ENCODE measurements at regions not wholly inside any gene's neighbourhood (a gene's known extent, or its start where the extent isn't known, plus 50 kb on each side); places are given as distances from the start of the nearest gene placed in this dataset.
A peak's percentile ranks its signal among the peaks of the same experiment; 100 is the strongest.

DNA sequence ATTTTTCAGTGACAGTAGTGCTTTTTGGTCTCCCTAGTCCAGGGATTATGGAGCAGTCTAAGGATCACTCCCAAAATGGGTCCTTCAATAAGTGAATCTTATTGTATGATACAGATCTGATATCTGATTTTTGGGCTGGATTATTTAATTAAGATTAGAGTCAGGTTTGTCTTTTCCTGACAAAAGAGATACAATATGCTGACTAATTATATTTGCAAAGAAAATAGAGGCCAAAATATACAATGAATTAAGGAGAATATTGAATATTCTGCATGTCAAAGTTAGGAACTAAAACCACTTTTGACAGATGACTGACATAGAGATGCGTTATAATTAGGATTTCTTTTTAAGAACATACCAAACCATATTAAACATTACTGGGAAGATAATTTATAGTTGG lies 175.2 kb downstream of the FOXG1 start:
- no peaks in the 10 kb centered on the region for H3K27me3 ChIP-seq (ENCODE audit: control insufficient read depth, insufficient read depth, low read length)
- no peak overlapping the region for H3K27ac ChIP-seq (ENCODE audit: low read length)
- no peak for DNase-seq
- no peaks in the 10 kb centered on the region for H3K36me3 ChIP-seq (ENCODE audit: control insufficient read depth, insufficient read depth, low read length)
- H3K4me3 ChIP-seq (ENCODE audit: low read length): no peak overlapping the region
- H3K9me3 ChIP-seq (ENCODE audit: control insufficient read depth, low read depth, low read length): no peaks in the 10 kb centered on the region
- H3K4me1 ChIP-seq (ENCODE audit: control insufficient read depth, insufficient read depth, low read length): no peaks in the 10 kb centered on the region
- WGBS (ENCODE audit: insufficient coverage, low lambda C conversion rate): no CpG with 5 or more reads among the region's 1 CpG

GRCh38 chr14:28944605-28945004 lies 178.0 kb downstream of the FOXG1 start:
- WGBS (ENCODE audit: insufficient coverage, low lambda C conversion rate): 100% methylated on average over 1 of the region's 2 CpGs
- Histone ChIP-seq H3K27ac (ENCODE audit: low read length) (no peak overlapping the region), H3K9me3 (ENCODE audit: control insufficient read depth, low read depth, low read length) (no peaks in the 10 kb centered on the region), H3K27me3 (ENCODE audit: control insufficient read depth, insufficient read depth, low read length) (no peaks in the 10 kb centered on the region), H3K36me3 (ENCODE audit: control insufficient read depth, insufficient read depth, low read length) (no peaks in the 10 kb centered on the region), H3K4me3 (ENCODE audit: low read length) (no peak overlapping the region), H3K4me1 (ENCODE audit: control insufficient read depth, insufficient read depth, low read length) (no peaks in the 10 kb centered on the region)
- DNase-seq: no peak

- H3K4me1 ChIP-seq (ENCODE audit: control insufficient read depth, insufficient read depth, low read length): no peaks in the 10 kb centered on the region
- H3K27me3 ChIP-seq (ENCODE audit: control insufficient read depth, insufficient read depth, low read length): no peaks in the 10 kb centered on the region
- H3K9me3 ChIP-seq (ENCODE audit: control insufficient read depth, low read depth, low read length): no peaks in the 10 kb centered on the region
- 75% methylated on average over 1 of the region's 1 CpG for WGBS (ENCODE audit: insufficient coverage, low lambda C conversion rate)
- no peaks in the 10 kb centered on the region for H3K36me3 ChIP-seq (ENCODE audit: control insufficient read depth, insufficient read depth, low read length)
- H3K4me3 ChIP-seq (ENCODE audit: low read length): no peak overlapping the region
- H3K27ac ChIP-seq (ENCODE audit: low read length): no peak overlapping the region
- DNase-seq: no peak
Observed at GRCh38 chr14:28946267-28946666, 179.7 kb downstream of the FOXG1 start.

GRCh38 chr14:28949503-28949902 lies 182.9 kb downstream of the FOXG1 start:
- DNase-seq: no peak
- no CpG with 5 or more reads among the region's 2 CpGs for WGBS (ENCODE audit: insufficient coverage, low lambda C conversion rate)
- no peaks in the 10 kb centered on the region for H3K9me3 ChIP-seq (ENCODE audit: control insufficient read depth, low read depth, low read length)
- H3K27ac ChIP-seq (ENCODE audit: low read length): no peak overlapping the region
- no peaks in the 10 kb centered on the region for H3K36me3 ChIP-seq (ENCODE audit: control insufficient read depth, insufficient read depth, low read length)
- H3K27me3 ChIP-seq (ENCODE audit: control insufficient read depth, insufficient read depth, low read length): no peaks in the 10 kb centered on the region
- H3K4me1 ChIP-seq (ENCODE audit: control insufficient read depth, insufficient read depth, low read length): no peaks in the 10 kb centered on the region
- no peak overlapping the region for H3K4me3 ChIP-seq (ENCODE audit: low read length)

- no peaks in the 10 kb centered on the region for H3K27me3 ChIP-seq (ENCODE audit: control insufficient read depth, insufficient read depth, low read length)
- H3K4me3 ChIP-seq (ENCODE audit: low read length): no peak overlapping the region
- DNase-seq: no peak
- no peaks in the 10 kb centered on the region for H3K9me3 ChIP-seq (ENCODE audit: control insufficient read depth, low read depth, low read length)
- H3K36me3 ChIP-seq (ENCODE audit: control insufficient read depth, insufficient read depth, low read length): no peaks in the 10 kb centered on the region
- no peaks in the 10 kb centered on the region for H3K4me1 ChIP-seq (ENCODE audit: control insufficient read depth, insufficient read depth, low read length)
- no CpG with 5 or more reads among the region's 1 CpG for WGBS (ENCODE audit: insufficient coverage, low lambda C conversion rate)
- H3K27ac ChIP-seq (ENCODE audit: low read length): no peak overlapping the region
Observed at GRCh38 chr14:28952161-28952560, 185.6 kb downstream of the FOXG1 start.

DNA sequence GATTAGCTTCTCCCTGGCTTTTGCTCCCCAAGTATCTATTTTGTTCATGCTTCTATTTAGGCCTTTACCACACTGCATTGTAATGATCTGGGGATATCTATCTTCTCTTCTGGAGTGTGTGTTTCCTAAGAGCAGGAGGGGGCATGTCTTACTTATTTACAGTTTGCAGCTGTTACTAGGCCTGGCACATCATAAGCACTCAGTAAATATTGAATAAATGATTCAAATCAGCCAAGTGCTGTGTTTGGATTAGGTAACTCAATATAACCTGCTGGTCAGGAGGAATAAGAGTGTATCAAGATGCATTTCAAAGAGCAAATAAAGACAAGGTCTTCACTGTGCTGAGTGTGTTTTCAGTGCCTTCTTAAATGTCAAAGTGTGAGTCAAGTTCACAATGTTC lies 186.1 kb downstream of the FOXG1 start:
- no peaks in the 10 kb centered on the region for H3K27me3 ChIP-seq (ENCODE audit: control insufficient read depth, insufficient read depth, low read length)
- H3K9me3 ChIP-seq (ENCODE audit: control insufficient read depth, low read depth, low read length): no peaks in the 10 kb centered on the region
- DNase-seq: no peak
- H3K36me3 ChIP-seq (ENCODE audit: control insufficient read depth, insufficient read depth, low read length): no peaks in the 10 kb centered on the region
- no peaks in the 10 kb centered on the region for H3K4me1 ChIP-seq (ENCODE audit: control insufficient read depth, insufficient read depth, low read length)
- H3K27ac ChIP-seq (ENCODE audit: low read length): no peak overlapping the region
- no peak overlapping the region for H3K4me3 ChIP-seq (ENCODE audit: low read length)

GRCh38 chr14:28953973-28954372 lies 187.4 kb downstream of the FOXG1 start:
- no peak overlapping the region for H3K27ac ChIP-seq (ENCODE audit: low read length)
- H3K4me1 ChIP-seq (ENCODE audit: control insufficient read depth, insufficient read depth, low read length): no peaks in the 10 kb centered on the region
- no peaks in the 10 kb centered on the region for H3K27me3 ChIP-seq (ENCODE audit: control insufficient read depth, insufficient read depth, low read length)
- no peak for DNase-seq
- H3K4me3 ChIP-seq (ENCODE audit: low read length): no peak overlapping the region
- no peaks in the 10 kb centered on the region for H3K36me3 ChIP-seq (ENCODE audit: control insufficient read depth, insufficient read depth, low read length)
- no peaks in the 10 kb centered on the region for H3K9me3 ChIP-seq (ENCODE audit: control insufficient read depth, low read depth, low read length)
- no CpG with 5 or more reads among the region's 2 CpGs for WGBS (ENCODE audit: insufficient coverage, low lambda C conversion rate)

DNA sequence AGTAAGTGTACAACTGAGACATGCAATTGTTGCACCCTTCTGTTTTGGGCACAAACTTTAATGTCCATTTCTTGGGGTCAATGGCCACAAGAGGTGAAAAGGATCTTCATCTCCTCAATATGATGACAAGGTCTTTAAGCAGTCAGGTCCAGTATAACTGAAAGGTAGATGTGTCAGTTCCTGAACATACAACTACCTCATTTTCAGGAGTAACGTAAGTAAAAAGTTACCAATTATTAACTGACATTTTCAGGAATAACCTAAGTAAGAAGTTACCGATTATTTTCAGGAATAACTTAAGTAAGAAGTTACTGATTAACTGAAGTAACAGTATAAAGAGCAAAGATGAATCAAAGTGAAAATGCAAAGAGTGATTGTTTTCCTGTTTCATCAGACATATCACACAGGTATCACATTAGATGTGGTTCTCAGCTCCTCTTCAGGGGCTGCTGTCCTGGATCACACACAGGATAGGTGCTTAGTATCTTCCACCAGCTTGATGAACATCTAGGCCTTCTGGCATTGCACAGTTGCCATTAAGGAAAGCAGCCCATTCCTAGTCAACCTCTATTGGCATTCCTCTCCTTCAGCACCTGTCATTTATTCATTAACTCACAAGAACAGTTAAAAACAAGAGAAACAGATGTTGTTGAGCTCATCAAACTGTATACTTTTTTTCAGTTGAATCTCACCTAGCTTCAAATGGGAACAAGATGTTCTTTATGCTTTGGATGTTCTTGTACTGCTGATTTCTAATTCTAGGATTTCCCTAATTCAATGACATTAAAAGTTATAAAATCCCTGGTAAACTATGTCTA lies 200.0 kb downstream of the FOXG1 start:
- H3K4me3 ChIP-seq (ENCODE audit: low read length): no peak overlapping the region
- no peaks in the 10 kb centered on the region for H3K4me1 ChIP-seq (ENCODE audit: control insufficient read depth, insufficient read depth, low read length)

DNA sequence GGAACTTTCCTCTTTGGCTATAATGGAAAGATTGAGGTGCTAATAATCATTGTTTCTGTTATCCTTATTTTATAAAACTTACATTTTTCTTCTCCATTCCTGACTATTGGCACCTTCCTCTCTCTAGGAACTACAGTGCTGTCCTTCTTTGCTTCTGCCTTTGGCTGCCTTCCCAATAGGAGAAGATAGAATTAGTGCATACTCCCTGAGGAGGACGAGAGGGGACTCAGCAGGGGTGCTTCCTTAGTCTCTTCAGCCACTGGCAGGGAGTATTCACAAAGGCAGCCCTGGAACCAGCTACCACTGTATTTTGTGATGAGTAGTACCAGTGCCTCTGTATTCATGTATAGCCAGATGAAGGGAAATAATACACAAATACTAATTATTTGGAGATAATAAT lies 208.5 kb downstream of the FOXG1 start:
- H3K27ac ChIP-seq (ENCODE audit: low read length): no peak overlapping the region
- no peaks in the 10 kb centered on the region for H3K27me3 ChIP-seq (ENCODE audit: control insufficient read depth, insufficient read depth, low read length)
- H3K4me1 ChIP-seq (ENCODE audit: control insufficient read depth, insufficient read depth, low read length): no peaks in the 10 kb centered on the region
- H3K9me3 ChIP-seq (ENCODE audit: control insufficient read depth, low read depth, low read length): no peaks in the 10 kb centered on the region
- no peak for DNase-seq
- no CpG with 5 or more reads among the region's 1 CpG for WGBS (ENCODE audit: insufficient coverage, low lambda C conversion rate)
- no peak overlapping the region for H3K4me3 ChIP-seq (ENCODE audit: low read length)
- no peaks in the 10 kb centered on the region for H3K36me3 ChIP-seq (ENCODE audit: control insufficient read depth, insufficient read depth, low read length)

More for the DNA sequence above, 200.0 kb downstream of the FOXG1 start:
- no peak overlapping the region for H3K27ac ChIP-seq (ENCODE audit: low read length)
- no peaks in the 10 kb centered on the region for H3K36me3 ChIP-seq (ENCODE audit: control insufficient read depth, insufficient read depth, low read length)
- WGBS (ENCODE audit: insufficient coverage, low lambda C conversion rate): 67% methylated on average over 1 of the region's 2 CpGs
- no peaks in the 10 kb centered on the region for H3K27me3 ChIP-seq (ENCODE audit: control insufficient read depth, insufficient read depth, low read length)
- peak in 1 of 2 donors; percentile 7 for DNase-seq
- H3K9me3 ChIP-seq (ENCODE audit: control insufficient read depth, low read depth, low read length): no peaks in the 10 kb centered on the region

- no peaks in the 10 kb centered on the region for H3K9me3 ChIP-seq (ENCODE audit: control insufficient read depth, low read depth, low read length)
- no peaks in the 10 kb centered on the region for H3K27me3 ChIP-seq (ENCODE audit: control insufficient read depth, insufficient read depth, low read length)
- no peak for DNase-seq
- H3K4me1 ChIP-seq (ENCODE audit: control insufficient read depth, insufficient read depth, low read length): no peaks in the 10 kb centered on the region
- H3K27ac ChIP-seq (ENCODE audit: low read length): no peak overlapping the region
- no peaks in the 10 kb centered on the region for H3K36me3 ChIP-seq (ENCODE audit: control insufficient read depth, insufficient read depth, low read length)
- WGBS (ENCODE audit: insufficient coverage, low lambda C conversion rate): no CpG with 5 or more reads among the region's 2 CpGs
- H3K4me3 ChIP-seq (ENCODE audit: low read length): no peak overlapping the region
Observed at GRCh38 chr14:28982228-28982627, 215.6 kb downstream of the FOXG1 start.

GRCh38 chr14:28983279-28983678 lies 216.7 kb downstream of the FOXG1 start:
- H3K27ac ChIP-seq (ENCODE audit: low read length): no peak overlapping the region
- 73% methylated on average over 2 of the region's 4 CpGs for WGBS (ENCODE audit: insufficient coverage, low lambda C conversion rate)
- DNase-seq: no peak
- no peaks in the 10 kb centered on the region for H3K36me3 ChIP-seq (ENCODE audit: control insufficient read depth, insufficient read depth, low read length)
- H3K4me1 ChIP-seq (ENCODE audit: control insufficient read depth, insufficient read depth, low read length): no peaks in the 10 kb centered on the region
- no peaks in the 10 kb centered on the region for H3K27me3 ChIP-seq (ENCODE audit: control insufficient read depth, insufficient read depth, low read length)
- no peak overlapping the region for H3K4me3 ChIP-seq (ENCODE audit: low read length)
- no peaks in the 10 kb centered on the region for H3K9me3 ChIP-seq (ENCODE audit: control insufficient read depth, low read depth, low read length)
